HCT116 (cell line): ENCODE measurements at regions not wholly inside any gene's neighbourhood (a gene's known extent, or its start where the extent isn't known, plus 50 kb on each side); places are given as distances from the start of the nearest gene placed in this dataset.

ENCODE experiments used
- ATAC-seq: fragments of 200-7000 bp; cut with Tn5 transposase; 2 replicates; pipeline ENCODE4 v1.9.1; 2020; ENCODE audit warnings: mild to moderate bottlenecking, moderate library complexity
- BruUV-seq: library from RNA; stranded (reverse); fragments of 400-500 nt; replicated peaks from 2 replicates; lab custom pipeline; 2021; lab: Mats Ljungman, UMichigan
- CTCF ChIA-PET: fragments of 300-600 bp; sonication (Branson Sonifier 250); formaldehyde crosslinking; loops from one replicate; lab custom pipeline; 2021; ENCODE audit warnings: antibody characterized with exemption; lab: Charles Lee
- POLR2A ChIA-PET: fragments of 300-600, 350-600 bp; sonication (Branson Sonifier 250); formaldehyde crosslinking; loops from one replicate; lab custom pipeline; 2021; ENCODE audit warnings: antibody characterized with exemption; lab: Charles Lee
- RAD21 ChIA-PET, 2 experiments: fragments of 300-600 bp; sonication (Branson Sonifier 250); formaldehyde crosslinking; loops; one replicate each; lab custom pipeline; 2023; ENCODE audit warnings: low total read pairs in 2 of 2; ENCODE audit not compliant: uncharacterized antibody in 2 of 2, unreplicated experiment in 2 of 2, low non-redundant PET in 1 of 2; lab: Charles Lee
- DNase-seq: peaks from one replicate; pipeline ENCODE4 v3.0.0-alpha.2; 2010; ENCODE audit warnings: low read depth, low spot score
- H2AFZ ChIP-seq: fragments of 200-600 bp; shearing (Covaris generic), sonication (generic); 2 replicates; pipeline ENCODE4 v1.6.1; 2017; ENCODE audit warnings: low read depth, mixed run types, mixed read lengths, antibody characterized with exemption, low read length; ENCODE audit not compliant: poor library complexity, severe bottlenecking
- H3K27ac ChIP-seq: 2 replicates; pipeline ENCODE4 v1.5.1; 2012; ENCODE audit warnings: low read depth, low read length
- H3K27me3 ChIP-seq: fragments of 200-600 bp; sonication (generic); 2 replicates; pipeline ENCODE4 v1.6.1; 2016; ENCODE audit warnings: mixed run types, low read length, mixed read lengths; ENCODE audit not compliant: insufficient read depth
- H3K36me3 ChIP-seq, 2 experiments: fragments of 200-500 bp in 1 of 2; fragments of 200-600 bp in 1 of 2; sonication (Bioruptor generic) in 1 of 2; sonication (generic) in 1 of 2; 2 replicates each; pipeline versions ENCODE4 v1.5.1 to v1.6.1; 2014 to 2016; ENCODE audit warnings: low read length in 2 of 2, inconsistent platforms in 1 of 2, mixed read lengths in 1 of 2, mixed run types in 1 of 2; ENCODE audit not compliant: insufficient read depth in 2 of 2, control insufficient read depth in 1 of 2
- H3K4me1 ChIP-seq, 2 experiments: fragments of 200-600 bp in 1 of 2; sonication (generic) in 1 of 2; 2 replicates each; pipeline versions ENCODE4 v1.5.1 to v1.6.1; 2012 to 2017; ENCODE audit warnings: low read length in 2 of 2, inconsistent platforms in 1 of 2, mild to moderate bottlenecking in 1 of 2, mixed read lengths in 1 of 2, mixed run types in 1 of 2, moderate library complexity in 1 of 2; ENCODE audit not compliant: insufficient read depth in 2 of 2, control insufficient read depth in 1 of 2
- H3K4me2 ChIP-seq: fragments of 200-600 bp; sonication (generic); 2 replicates; pipeline ENCODE4 v1.6.1; 2017; ENCODE audit warnings: mixed run types, low read length, mixed read lengths
- H3K4me3 ChIP-seq, 2 experiments: fragments of 200-600 bp in 1 of 2; sonication (generic) in 1 of 2; replicated peaks in 1 of 2; 2 replicates each; pipeline ENCODE4 v1.5.1; 2011 to 2016; ENCODE audit warnings: low read length in 2 of 2, control low read depth in 1 of 2, low read depth in 1 of 2, mild to moderate bottlenecking in 1 of 2, mixed read lengths in 1 of 2, mixed run types in 1 of 2
- H3K79me2 ChIP-seq: fragments of 200-600 bp; sonication (generic); 2 replicates; pipeline ENCODE4 v1.6.1; 2017; ENCODE audit warnings: mild to moderate bottlenecking, mixed run types, low read length, moderate library complexity, mixed read lengths; ENCODE audit not compliant: insufficient read depth
- H3K9ac ChIP-seq: fragments of 200-600 bp; sonication (generic); 2 replicates; pipeline ENCODE4 v1.6.1; 2016; ENCODE audit warnings: low read length, mixed read lengths
- H3K9me2 ChIP-seq: fragments of 200-600 bp; sonication (generic), shearing (Covaris generic); 2 replicates; pipeline ENCODE4 v1.6.1; 2017; ENCODE audit warnings: mixed run types, mild to moderate bottlenecking, moderate library complexity; ENCODE audit not compliant: insufficient read depth
- H3K9me3 ChIP-seq, 2 experiments: fragments of 200-500 bp in 1 of 2; fragments of 200-600 bp in 1 of 2; sonication (Bioruptor generic) in 1 of 2; sonication (generic) in 1 of 2; 2 replicates each; pipeline ENCODE4 v1.6.1; 2014 to 2017; ENCODE audit warnings: low read length in 2 of 2, mixed read lengths in 2 of 2, inconsistent platforms in 1 of 2, low read depth in 1 of 2, mild to moderate bottlenecking in 1 of 2, mixed run types in 1 of 2, moderate library complexity in 1 of 2; ENCODE audit not compliant: control insufficient read depth in 1 of 2, insufficient read depth in 1 of 2
- H4K20me1 ChIP-seq: fragments of 200-600 bp; sonication (generic), shearing (Covaris generic); 2 replicates; pipeline ENCODE4 v1.6.1; 2017; ENCODE audit warnings: mixed run types, mild to moderate bottlenecking, moderate library complexity; ENCODE audit not compliant: insufficient read depth
- CEBPB ChIP-seq: IDR thresholded peaks from 2 replicates; pipeline ENCODE4 v1.6.1; 2012; ENCODE audit warnings: low read depth
- POLR2A ChIP-seq: IDR thresholded peaks from 2 replicates; pipeline ENCODE4 v1.7.0; 2011; ENCODE audit warnings: borderline replicate concordance; ENCODE audit not compliant: insufficient read depth, insufficient read length; ENCODE audit errors: extremely low read depth
- POLR2AphosphoS5 ChIP-seq: IDR thresholded peaks from 2 replicates; pipeline ENCODE4 v1.6.1; 2011; ENCODE audit warnings: mild to moderate bottlenecking, low read depth, low read length, moderate library complexity
- REST ChIP-seq: IDR thresholded peaks from 2 replicates; pipeline ENCODE4 v1.6.1; 2012; ENCODE audit warnings: low read depth
- SRF ChIP-seq: IDR thresholded peaks from 2 replicates; pipeline ENCODE4 v1.6.1; 2012; ENCODE audit warnings: low read depth
- TCF7L2 ChIP-seq: IDR thresholded peaks from 2 replicates; pipeline ENCODE4 v1.7.0; 2011; ENCODE audit warnings: borderline replicate concordance, inconsistent platforms; ENCODE audit not compliant: insufficient read depth, insufficient read length; ENCODE audit errors: extremely low read depth
- ZNF274 ChIP-seq: fragments of 200-500 bp; sonication (Bioruptor generic); IDR thresholded peaks from 2 replicates; pipeline ENCODE4 v1.6.1; 2014; ENCODE audit warnings: mild to moderate bottlenecking, low read depth, low read length, inconsistent platforms
- intact Hi-C: fragments of 100-400 bp; cut with micrococcal nuclease; formaldehyde crosslinking; loops from 2 replicates; pipeline ENCODE4 v1.10.0; 2022

- TF ChIP-seq REST (no peak), SRF (no peak)
- TF ChIP-seq, all 23 proteins: peak for 0
These were observed 96.3 kb downstream of the PRLHR start (continued) for GRCh38 chr10:118499186-118499585.

- DNase-seq (no peak), ATAC-seq (peak; percentile 74)
- ChIA-PET RAD21 (no interaction called here), CTCF (no interaction called here), POLR2A (no interaction called here)
- no peak overlapping the region for H2AFZ ChIP-seq
- no peak overlapping the region for H3K4me2 ChIP-seq
- H3K27me3 ChIP-seq = no peaks in the 10 kb centered on the region
- H3K27ac ChIP-seq = no peak overlapping the region
- H3K9ac ChIP-seq = no peak overlapping the region
- intact Hi-C loops = no loop called here
- no peaks in the 10 kb centered on the region for H3K9me2 ChIP-seq
- no peak for TF ChIP-seq POLR2A
- TF ChIP-seq POLR2AphosphoS5 = no peak
- no peak for TF ChIP-seq ZNF274
- no peak for TF ChIP-seq CEBPB
- no peak for TF ChIP-seq TCF7L2
- no peaks in the 10 kb centered on the region for H3K9me3 ChIP-seq
- BruUV-seq = no TSS peak
- no peaks in the 10 kb centered on the region for H3K79me2 ChIP-seq
- H4K20me1 ChIP-seq = no peaks in the 10 kb centered on the region
- no peaks in the 10 kb centered on the region for H3K36me3 ChIP-seq
- peaks cover 0 to 11% of the 10 kb centered on the region in 2 experiments; a peak in 2 of 4 replicates for H3K4me1 ChIP-seq
- H3K4me3 ChIP-seq = no peak overlapping the region
These were observed 96.8 kb downstream of the PRLHR start for GRCh38 chr10:118498623-118499022.
